ENCODE measurements at regions not wholly inside any gene's neighbourhood (a gene's known extent, or its start where the extent isn't known, plus 50 kb on each side); places are given as distances from the start of the nearest gene placed in this dataset.

DNA sequence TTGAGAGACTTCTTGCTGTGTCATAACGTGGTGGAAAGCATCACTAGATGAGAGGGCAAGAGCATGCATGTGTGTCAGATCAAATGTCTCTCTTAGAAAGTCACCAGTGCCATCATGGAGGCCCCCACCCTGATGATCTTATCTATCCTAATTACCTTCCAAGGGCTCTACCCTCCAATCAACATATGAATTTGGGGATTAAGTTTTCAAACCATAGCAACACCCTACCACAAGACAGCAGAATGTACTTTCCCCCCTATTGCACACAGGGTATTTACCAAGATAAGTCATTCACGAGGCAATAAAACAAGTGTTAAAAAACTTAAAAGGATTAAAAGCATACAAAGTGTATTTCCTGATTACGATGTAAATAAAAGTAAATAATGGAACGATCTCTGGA, 515.6 kb downstream of the LMO4 start:
- H3K9me3 Mint-ChIP-seq: no peaks in the 10 kb centered on the region
- H3K27ac Mint-ChIP-seq: no peak overlapping the region
- no peaks in the 10 kb centered on the region for H3K36me3 Mint-ChIP-seq (ENCODE audit: low read depth)
- H3K27me3 Mint-ChIP-seq (ENCODE audit: low read depth): no peaks in the 10 kb centered on the region
- H3K4me1 Mint-ChIP-seq: no peaks in the 10 kb centered on the region
- TF ChIP-seq, protein P1, sequence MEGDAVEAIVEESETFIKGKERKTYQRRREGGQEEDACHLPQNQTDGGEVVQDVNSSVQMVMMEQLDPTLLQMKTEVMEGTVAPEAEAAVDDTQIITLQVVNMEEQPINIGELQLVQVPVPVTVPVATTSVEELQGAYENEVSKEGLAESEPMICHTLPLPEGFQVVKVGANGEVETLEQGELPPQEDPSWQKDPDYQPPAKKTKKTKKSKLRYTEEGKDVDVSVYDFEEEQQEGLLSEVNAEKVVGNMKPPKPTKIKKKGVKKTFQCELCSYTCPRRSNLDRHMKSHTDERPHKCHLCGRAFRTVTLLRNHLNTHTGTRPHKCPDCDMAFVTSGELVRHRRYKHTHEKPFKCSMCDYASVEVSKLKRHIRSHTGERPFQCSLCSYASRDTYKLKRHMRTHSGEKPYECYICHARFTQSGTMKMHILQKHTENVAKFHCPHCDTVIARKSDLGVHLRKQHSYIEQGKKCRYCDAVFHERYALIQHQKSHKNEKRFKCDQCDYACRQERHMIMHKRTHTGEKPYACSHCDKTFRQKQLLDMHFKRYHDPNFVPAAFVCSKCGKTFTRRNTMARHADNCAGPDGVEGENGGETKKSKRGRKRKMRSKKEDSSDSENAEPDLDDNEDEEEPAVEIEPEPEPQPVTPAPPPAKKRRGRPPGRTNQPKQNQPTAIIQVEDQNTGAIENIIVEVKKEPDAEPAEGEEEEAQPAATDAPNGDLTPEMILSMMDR (IDR thresholded peaks at IDR 0.05; ENCODE audit: unreplicated experiment in 3 of 3): no peak
- no peak overlapping the region for H3K4me3 Mint-ChIP-seq

DNA sequence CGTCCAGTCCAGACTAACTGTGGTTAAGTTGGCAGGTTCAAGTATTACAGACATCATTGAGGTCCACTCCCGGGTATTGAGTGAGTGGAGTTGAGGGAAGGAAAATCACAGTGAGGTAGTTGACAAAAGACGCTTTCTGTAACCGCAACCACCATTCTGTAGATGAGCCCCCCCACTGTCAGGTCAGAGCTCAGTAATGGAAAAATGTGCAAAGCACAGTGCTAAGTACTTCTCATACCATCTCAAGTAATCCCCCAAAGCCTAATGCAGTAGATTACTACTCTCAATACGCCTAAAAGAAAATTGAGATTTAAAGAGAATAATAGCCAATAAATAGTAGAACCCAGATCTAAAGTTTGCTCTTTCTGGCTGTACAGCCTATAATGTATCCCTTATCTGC, 522.8 kb downstream of the LMO4 start:
- H3K27me3 Mint-ChIP-seq (ENCODE audit: low read depth): no peaks in the 10 kb centered on the region
- H3K4me1 Mint-ChIP-seq: peaks cover 4% of the 10 kb centered on the region
- H3K4me3 Mint-ChIP-seq: no peak overlapping the region
- H3K27ac Mint-ChIP-seq: no peak overlapping the region
- no peaks in the 10 kb centered on the region for H3K36me3 Mint-ChIP-seq (ENCODE audit: low read depth)
- TF ChIP-seq, protein P1 (IDR thresholded peaks at IDR 0.05; ENCODE audit: unreplicated experiment in 3 of 3): no peak
- H3K9me3 Mint-ChIP-seq: no peaks in the 10 kb centered on the region

DNA sequence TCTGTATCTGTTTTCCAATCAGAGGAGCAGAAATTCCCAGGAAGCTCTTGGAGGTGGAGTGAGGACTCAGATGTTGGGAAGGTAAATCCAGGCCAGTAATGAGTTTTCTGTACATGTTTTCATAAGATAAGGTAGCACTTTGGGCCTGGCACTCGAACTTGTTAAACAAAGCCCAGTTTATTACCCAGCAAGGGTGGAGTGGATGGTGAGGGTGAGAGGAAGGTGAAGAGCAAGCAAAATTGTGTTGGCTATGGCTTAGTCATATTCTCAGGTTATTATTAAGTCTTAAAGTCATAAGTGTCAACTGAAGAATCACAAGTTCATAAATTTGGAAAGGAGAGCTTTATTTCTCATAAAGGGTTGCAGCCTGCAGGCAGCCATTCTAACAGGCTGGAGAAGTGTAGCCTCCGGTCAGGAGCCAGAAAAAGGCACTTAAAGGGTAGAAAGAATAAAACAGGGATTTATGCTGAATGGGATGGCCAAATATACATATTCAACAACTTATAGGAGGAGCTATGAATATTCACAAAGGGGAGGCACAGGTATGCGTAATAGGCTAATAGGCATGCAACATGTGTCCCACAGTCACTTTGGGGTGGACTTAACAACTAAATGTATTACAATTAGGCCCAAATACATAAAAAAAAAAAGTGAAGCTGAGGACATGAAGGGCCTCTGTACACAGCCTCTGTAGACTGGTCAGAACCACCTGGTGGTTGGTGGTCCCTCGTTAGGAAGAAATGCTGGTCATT, 523.9 kb downstream of the LMO4 start:
- no peak overlapping the region for H3K4me3 Mint-ChIP-seq
- TF ChIP-seq, protein P1 (IDR thresholded peaks at IDR 0.05; ENCODE audit: unreplicated experiment in 3 of 3): no peak
- peaks cover 4% of the 10 kb centered on the region for H3K4me1 Mint-ChIP-seq
- no peaks in the 10 kb centered on the region for H3K36me3 Mint-ChIP-seq (ENCODE audit: low read depth)
- no peaks in the 10 kb centered on the region for H3K27me3 Mint-ChIP-seq (ENCODE audit: low read depth)
- H3K9me3 Mint-ChIP-seq: no peaks in the 10 kb centered on the region
- no peak overlapping the region for H3K27ac Mint-ChIP-seq

DNA sequence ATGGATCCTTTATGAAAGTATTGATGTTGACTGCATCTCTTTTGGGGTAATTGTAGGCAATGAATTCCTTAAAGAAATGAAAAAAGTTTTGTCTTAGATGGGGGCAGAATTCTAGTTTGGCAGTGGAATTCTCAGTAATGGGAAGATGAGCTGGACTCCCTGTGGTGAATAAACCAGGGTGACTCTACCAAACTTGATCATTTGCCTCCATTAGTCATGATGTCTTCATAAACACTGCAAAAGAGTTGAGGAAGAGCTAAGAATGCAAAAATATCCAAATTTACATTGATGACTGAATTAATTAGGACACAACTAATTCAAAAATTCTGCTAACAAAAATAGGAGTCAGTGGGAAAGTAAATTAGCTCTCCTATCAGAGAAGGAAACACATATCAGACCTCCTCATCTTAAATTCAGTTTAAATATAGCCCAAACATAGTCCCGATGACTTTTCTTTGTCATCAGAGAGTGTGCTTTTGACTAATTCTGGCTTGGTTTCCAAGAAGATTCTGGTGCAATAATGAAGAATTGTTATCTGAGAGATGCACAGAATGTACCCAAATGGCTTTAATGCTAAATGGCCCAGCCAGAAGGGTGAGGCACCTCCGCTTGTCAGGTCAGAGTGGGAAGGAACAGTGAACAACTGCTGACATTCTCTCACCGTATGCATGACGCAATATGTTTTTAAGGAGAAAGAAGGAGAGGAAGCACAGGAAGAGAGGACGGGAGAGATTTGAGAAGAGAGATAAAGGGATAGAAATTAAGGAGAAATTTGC, 525.1 kb downstream of the LMO4 start:
- H3K4me3 Mint-ChIP-seq: no peak overlapping the region
- H3K4me1 Mint-ChIP-seq: peaks cover 4% of the 10 kb centered on the region
- TF ChIP-seq, protein P1 (IDR thresholded peaks at IDR 0.05; ENCODE audit: unreplicated experiment in 3 of 3): no peak
- no peak overlapping the region for H3K27ac Mint-ChIP-seq
- peaks cover 3% of the 10 kb centered on the region for H3K9me3 Mint-ChIP-seq
- H3K36me3 Mint-ChIP-seq (ENCODE audit: low read depth): no peaks in the 10 kb centered on the region
- no peaks in the 10 kb centered on the region for H3K27me3 Mint-ChIP-seq (ENCODE audit: low read depth)

DNA sequence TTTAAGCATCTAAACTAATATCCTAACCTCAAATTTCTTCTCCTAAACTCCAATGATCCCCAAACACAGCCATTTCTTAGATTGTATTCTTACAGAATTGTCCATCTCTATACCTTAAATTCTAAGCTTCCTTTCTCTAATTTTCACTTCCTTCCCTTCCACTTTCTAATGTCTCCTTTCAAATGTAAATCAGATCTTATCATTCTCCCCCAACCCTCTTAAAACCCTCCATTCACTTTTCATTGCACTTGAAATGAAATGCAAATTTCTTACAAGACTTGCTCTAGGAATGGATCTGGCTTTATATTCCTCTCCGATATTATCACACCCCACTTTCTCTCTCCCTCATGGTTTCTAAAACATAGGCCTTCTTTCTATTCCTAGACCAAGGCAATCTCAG, 534.6 kb downstream of the LMO4 start:
- Mint-ChIP-seq H3K36me3 (ENCODE audit: low read depth) (no peaks in the 10 kb centered on the region), H3K27me3 (ENCODE audit: low read depth) (no peaks in the 10 kb centered on the region), H3K27ac (no peak overlapping the region), H3K9me3 (peaks cover 24% of the 10 kb centered on the region), H3K4me3 (no peak overlapping the region), H3K4me1 (no peaks in the 10 kb centered on the region)
- TF ChIP-seq, protein P1 (IDR thresholded peaks at IDR 0.05; ENCODE audit: unreplicated experiment in 3 of 3): no peak

All from nephron (organoid).